ENCODE measurements at regions not wholly inside any gene's neighbourhood (a gene's known extent, or its start where the extent isn't known, plus 50 kb on each side); places are given as distances from the start of the nearest gene placed in this dataset.
"Not testable (repeated sequence)": the region's sequence is repeated elsewhere in the genome, so short reads cannot be mapped to it uniquely, and the experiment has no call there.

DNA sequence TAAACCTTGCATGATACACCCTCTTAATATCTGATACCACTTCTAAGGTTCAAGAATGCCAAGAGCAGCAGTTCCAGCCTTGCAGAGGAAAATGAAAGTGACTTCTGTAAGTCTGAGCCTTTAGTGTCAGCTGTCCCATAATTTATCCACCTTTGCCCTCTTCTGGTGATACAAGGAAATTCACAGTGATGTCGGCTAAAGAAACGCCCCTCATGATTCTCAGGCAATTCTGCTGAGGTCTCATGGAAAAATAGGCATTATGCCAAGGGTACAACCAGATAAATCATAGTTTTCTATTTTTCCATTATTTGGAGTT is 172.2 kb upstream of the CXCL13 start:
- Mint-ChIP-seq H3K27ac (no peak overlapping the region), H3K4me1 (ENCODE audit: low read depth) (peaks cover 3% of the 10 kb centered on the region), H3K36me3 (ENCODE audit: low read depth) (no peaks in the 10 kb centered on the region), H3K4me3 (no peak overlapping the region), H3K27me3 (no peaks in the 10 kb centered on the region), H3K9me3 (no peaks in the 10 kb centered on the region)

DNA sequence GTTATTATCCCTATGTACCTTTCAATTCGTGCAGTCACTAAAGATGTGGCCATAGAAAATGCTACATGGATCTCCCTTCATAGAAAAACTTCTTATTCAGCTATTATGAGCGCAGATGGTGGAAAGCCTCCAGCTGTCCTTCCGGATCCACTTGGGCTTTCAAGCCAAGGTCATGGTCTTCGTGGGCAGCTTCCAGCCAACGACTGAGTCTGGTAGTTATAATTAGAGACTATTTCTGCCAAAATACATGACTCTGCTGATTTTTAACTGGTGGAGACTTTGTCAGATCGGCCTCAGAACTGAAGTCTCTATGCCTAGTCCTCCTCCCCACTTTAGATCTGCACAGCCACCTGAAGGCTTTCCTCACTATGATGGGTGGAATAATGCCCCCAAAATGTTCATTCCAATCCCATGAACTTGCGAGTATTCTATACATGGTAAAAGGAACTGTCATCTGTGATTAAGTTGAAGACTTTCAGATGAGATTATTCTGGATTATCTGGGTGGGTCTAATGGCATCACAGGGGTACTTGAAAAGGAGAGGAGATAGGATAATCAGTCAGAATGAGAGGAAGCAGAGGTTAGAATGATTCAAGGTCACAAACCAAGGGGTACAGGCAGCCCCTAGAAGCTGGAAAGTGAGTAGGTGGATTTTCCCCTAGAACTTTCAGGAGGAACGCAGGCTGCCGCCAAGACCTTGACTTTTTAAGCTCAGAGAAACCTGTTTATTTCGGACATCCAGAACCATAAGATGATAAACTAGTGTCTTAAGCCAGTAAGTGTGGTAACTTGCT is 171.1 kb upstream of the CXCL13 start:
- Mint-ChIP-seq H3K36me3 (ENCODE audit: low read depth) (no peaks in the 10 kb centered on the region), H3K4me1 (ENCODE audit: low read depth) (peaks cover 3% of the 10 kb centered on the region), H3K9me3 (no peaks in the 10 kb centered on the region), H3K27ac (no peak overlapping the region), H3K4me3 (no peak overlapping the region), H3K27me3 (no peaks in the 10 kb centered on the region)

DNA sequence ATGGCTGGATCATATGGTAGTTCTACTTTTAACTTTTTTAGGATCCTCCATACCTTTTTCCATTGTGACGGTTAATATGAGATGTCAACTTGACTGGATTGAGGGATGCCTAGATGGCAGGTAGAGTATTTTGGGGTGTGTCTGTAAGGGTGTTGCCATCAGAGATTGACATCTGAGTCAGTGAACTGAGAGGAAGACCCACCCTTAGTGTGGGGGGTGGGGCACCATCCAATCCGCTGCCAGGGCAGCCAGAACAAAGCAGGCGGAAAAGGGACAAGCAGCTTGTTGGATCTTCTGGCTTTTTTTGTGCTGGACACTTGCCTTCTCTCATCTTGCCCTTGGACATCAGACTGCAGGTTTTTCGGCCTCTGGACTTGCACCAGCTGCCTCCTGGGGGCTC is 168.5 kb upstream of the CXCL13 start:
- no peaks in the 10 kb centered on the region for H3K36me3 Mint-ChIP-seq (ENCODE audit: low read depth)
- H3K9me3 Mint-ChIP-seq, result no peaks in the 10 kb centered on the region
- no peak overlapping the region for H3K4me3 Mint-ChIP-seq
- H3K27me3 Mint-ChIP-seq, result no peaks in the 10 kb centered on the region
- H3K27ac Mint-ChIP-seq, result no peak overlapping the region
- peaks cover 3% of the 10 kb centered on the region for H3K4me1 Mint-ChIP-seq (ENCODE audit: low read depth)

DNA sequence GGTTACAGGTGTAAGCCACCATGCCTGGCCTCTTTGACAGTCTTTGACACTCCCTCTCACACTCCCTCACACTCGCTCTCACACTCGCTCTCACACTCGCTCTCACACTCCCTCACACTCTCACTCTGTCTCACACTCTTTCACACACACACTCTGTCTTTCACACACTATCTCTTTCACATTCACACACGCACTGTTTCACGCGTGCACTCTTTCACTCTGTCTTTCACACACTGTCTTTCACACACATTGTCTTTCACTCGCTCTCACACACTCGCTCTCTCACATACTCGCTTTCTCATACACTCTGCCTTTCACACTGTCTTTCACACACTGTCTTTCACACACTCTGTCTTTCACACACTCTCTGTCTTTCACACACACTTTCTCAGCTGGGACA is 167.1 kb upstream of the CXCL13 start:
- Mint-ChIP-seq H3K4me1 (ENCODE audit: low read depth) (no peaks in the 10 kb centered on the region), H3K27me3 (no peaks in the 10 kb centered on the region)

DNA sequence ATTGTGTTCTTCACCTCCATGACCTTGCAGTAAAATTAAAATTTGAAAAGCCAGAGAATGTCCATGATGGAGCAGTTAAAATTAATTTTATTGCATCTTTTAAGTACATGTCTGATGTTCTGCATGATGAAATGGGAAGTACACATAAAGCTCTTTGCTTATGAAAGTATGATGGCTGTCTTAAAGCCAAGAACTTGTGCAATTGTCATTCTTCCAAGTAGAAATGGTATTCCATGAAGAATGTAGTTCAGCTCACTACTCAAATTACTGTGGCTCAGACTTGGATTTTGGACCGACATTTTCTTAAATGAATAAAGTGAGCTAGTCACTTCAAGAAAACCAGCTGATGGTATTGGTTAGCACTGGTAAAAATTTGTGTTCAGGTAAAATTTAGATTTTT is 161.7 kb upstream of the CXCL13 start:
- Mint-ChIP-seq H3K27me3 (peaks cover 18% of the 10 kb centered on the region), H3K36me3 (ENCODE audit: low read depth) (no peaks in the 10 kb centered on the region), H3K4me1 (ENCODE audit: low read depth) (no peaks in the 10 kb centered on the region), H3K4me3 (no peak overlapping the region), H3K9me3 (no peaks in the 10 kb centered on the region), H3K27ac (no peak overlapping the region)

More for the DNA sequence above, 167.1 kb upstream of the CXCL13 start:
- Mint-ChIP-seq H3K36me3 (ENCODE audit: low read depth) (no peaks in the 10 kb centered on the region), H3K27ac (no peak overlapping the region), H3K4me3 (no peak overlapping the region), H3K9me3 (no peaks in the 10 kb centered on the region)

DNA sequence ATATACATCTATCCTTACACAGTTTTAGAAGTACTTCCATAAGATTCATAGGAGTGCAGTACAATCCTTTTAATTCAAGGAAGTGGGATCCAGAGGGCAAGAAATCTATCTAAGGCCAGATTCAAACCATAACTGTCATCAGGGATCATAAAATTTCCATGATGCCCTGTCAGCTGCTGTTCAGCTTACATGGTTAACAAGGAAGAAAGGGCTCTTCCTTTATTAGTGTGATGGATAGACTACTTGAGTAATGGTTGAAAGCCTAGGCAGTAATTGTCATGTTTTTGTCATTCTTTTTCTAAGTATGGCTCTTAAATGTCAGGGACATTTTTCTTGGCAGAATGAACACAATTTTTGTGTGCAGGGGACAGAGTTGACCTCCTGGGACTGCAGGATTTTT is 159.8 kb upstream of the CXCL13 start:
- H3K27ac Mint-ChIP-seq, result no peak overlapping the region
- H3K4me3 Mint-ChIP-seq, result no peak overlapping the region
- peaks cover 19% of the 10 kb centered on the region for H3K27me3 Mint-ChIP-seq
- H3K9me3 Mint-ChIP-seq, result no peaks in the 10 kb centered on the region
- H3K36me3 Mint-ChIP-seq (ENCODE audit: low read depth), result no peaks in the 10 kb centered on the region
- no peaks in the 10 kb centered on the region for H3K4me1 Mint-ChIP-seq (ENCODE audit: low read depth)

DNA sequence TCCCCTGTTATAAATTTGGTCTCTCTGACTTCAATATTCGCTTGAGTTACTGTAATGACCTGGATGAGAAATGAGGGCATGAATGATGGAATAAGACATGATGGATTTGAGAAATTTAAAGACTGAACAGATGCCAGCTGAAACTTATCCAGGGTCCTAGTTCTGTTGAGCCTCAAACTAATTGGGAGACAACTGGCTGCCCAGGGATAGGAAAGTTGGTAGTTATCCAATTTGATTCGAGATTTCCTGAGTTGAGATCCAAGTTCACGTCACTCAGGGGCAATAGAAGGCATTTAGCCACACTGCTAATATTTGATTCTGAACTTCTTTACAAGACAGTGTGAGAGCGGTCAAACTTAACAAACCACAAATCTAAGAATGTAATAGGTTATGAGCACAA is 159.0 kb upstream of the CXCL13 start:
- Mint-ChIP-seq H3K4me1 (ENCODE audit: low read depth) (no peaks in the 10 kb centered on the region), H3K27ac (no peak overlapping the region), H3K27me3 (peaks cover 19% of the 10 kb centered on the region), H3K4me3 (no peak overlapping the region), H3K9me3 (no peaks in the 10 kb centered on the region), H3K36me3 (ENCODE audit: low read depth) (no peaks in the 10 kb centered on the region)

DNA sequence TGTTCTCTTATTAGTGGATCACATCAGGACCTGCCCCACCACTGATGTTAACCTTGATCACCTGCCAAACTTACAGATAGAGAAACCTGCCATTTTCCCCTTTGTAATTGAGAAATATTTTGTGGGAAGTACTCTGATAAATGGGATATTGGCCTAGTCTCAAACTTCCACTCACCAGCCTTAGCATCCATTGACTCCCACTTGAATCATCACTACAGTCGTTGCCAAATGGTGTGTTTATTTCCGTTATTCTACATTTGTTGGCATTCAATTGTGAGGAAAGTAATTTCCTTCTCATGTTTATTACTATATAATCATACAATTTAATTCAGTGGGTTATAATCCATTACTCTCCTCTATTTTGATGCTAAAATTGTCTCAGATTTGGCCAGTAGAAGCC is 156.4 kb upstream of the CXCL13 start:
- H3K4me1 Mint-ChIP-seq (ENCODE audit: low read depth), result no peaks in the 10 kb centered on the region
- H3K9me3 Mint-ChIP-seq, result no peaks in the 10 kb centered on the region
- no peak overlapping the region for H3K4me3 Mint-ChIP-seq
- no peaks in the 10 kb centered on the region for H3K36me3 Mint-ChIP-seq (ENCODE audit: low read depth)
- H3K27me3 Mint-ChIP-seq, result peaks cover 19% of the 10 kb centered on the region
- no peak overlapping the region for H3K27ac Mint-ChIP-seq

DNA sequence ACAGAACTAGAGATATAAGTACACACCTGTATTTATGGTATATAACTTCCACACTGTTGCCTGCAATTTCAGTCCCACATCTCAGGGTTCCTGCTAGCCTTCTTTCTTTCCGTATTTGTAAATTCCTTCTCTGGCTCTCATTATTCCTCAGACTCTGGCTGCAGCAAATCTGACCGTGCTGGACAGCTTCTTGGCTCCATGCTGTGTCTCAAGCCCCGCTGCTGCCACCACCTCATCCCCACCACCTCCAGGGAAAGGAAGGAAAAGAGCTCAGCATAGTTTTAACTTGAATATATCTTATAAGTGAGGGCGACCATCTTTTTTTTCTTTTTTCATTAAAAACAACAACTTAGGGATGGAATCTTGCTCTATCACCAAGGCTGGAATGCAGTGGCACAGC is 155.6 kb upstream of the CXCL13 start:
- Mint-ChIP-seq H3K27me3 (peaks cover 19% of the 10 kb centered on the region), H3K4me1 (ENCODE audit: low read depth) (no peaks in the 10 kb centered on the region), H3K36me3 (ENCODE audit: low read depth) (no peaks in the 10 kb centered on the region), H3K9me3 (no peaks in the 10 kb centered on the region), H3K27ac (no peak overlapping the region), H3K4me3 (no peak overlapping the region)

DNA sequence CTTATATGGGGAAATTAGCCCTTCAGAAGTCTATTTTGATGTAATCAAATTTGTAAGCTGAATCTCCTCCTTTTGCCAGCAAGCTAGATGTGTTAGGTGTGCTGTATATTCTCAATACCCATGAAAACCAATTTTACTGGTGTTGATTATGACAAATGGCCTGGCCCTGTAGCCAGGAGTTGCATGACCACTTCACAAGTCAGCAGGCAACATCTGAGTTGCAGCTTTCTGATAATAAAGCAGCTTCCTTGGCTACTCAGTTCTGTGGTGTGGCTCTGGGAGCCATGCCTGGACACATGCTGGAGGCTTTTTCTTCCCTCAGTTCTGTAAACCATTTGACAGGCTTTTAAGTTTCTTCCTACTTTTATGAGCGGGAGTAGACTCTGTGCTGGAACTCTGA is 154.1 kb upstream of the CXCL13 start:
- Mint-ChIP-seq H3K4me3 (no peak overlapping the region), H3K27ac (no peak overlapping the region), H3K9me3 (no peaks in the 10 kb centered on the region), H3K27me3 (peaks cover 9% of the 10 kb centered on the region), H3K4me1 (ENCODE audit: low read depth) (no peaks in the 10 kb centered on the region), H3K36me3 (ENCODE audit: low read depth) (no peaks in the 10 kb centered on the region)

DNA sequence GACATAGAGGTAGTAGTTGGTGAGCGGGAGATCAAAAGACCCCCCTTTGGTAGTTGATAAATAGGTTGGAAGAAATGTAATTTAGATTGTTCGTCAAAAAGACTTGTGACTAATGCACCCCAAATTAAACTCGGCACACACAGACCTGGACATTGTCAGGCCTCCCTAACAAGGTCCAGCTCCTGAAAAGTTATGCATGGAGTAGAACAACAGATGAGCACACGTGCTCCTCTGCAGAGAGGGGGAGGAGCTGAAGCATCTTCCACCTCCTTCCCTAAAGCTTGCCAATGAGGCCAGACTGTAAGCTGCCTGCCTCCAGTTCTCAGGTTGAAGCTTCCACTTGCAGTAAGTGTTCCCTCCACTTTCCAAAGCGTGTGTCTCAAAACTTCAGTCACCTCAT is 153.5 kb upstream of the CXCL13 start:
- H3K4me1 Mint-ChIP-seq (ENCODE audit: low read depth); H3K27ac Mint-ChIP-seq: not testable (repeated sequence)

DNA sequence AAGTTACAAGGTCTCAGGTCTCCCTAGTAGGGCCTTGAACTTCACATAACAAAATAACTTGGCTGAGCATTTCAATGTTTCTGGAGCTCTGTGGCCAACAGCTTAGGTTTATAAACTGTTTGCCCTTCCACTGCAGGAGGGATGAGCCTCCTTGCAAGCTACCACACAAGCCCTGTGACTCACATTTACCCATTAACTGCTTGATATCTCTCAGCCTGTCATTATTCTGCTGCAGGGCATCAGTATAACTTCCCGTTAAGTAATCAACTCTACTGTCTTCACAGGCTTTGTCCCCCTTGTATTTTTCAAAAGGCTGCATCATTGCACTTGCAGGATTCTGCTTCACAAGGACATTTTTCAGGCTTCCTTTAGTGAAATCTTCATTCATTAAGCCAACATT is 151.7 kb upstream of the CXCL13 start:
- no peak overlapping the region for H3K27ac Mint-ChIP-seq
- no peaks in the 10 kb centered on the region for H3K36me3 Mint-ChIP-seq (ENCODE audit: low read depth)
- no peak overlapping the region for H3K4me3 Mint-ChIP-seq
- H3K27me3 Mint-ChIP-seq, result peaks cover 1% of the 10 kb centered on the region
- no peaks in the 10 kb centered on the region for H3K9me3 Mint-ChIP-seq
- H3K4me1 Mint-ChIP-seq (ENCODE audit: low read depth), result no peaks in the 10 kb centered on the region

More for the DNA sequence above, 153.5 kb upstream of the CXCL13 start:
- not testable (repeated sequence) for H3K27me3 Mint-ChIP-seq; H3K9me3 Mint-ChIP-seq; H3K4me3 Mint-ChIP-seq; H3K36me3 Mint-ChIP-seq (ENCODE audit: low read depth)

DNA sequence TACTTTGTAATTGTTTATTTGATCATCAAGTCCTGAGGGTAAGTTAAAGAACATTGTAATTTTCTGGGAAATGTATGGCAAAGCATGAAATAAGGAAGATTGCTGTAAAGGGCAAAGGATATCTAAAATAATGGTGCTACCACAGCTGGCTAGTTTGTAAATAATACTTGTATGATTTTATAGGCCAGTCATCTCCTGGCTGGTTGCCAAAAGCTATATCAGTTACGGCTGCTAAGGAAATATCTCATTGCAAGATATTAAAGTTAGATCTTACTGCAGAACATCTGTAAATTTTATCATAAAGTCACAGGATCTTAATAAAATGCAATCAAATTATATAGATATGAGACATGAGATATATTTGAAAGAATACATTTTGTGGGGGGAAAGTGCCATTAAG is 150.8 kb upstream of the CXCL13 start:
- H3K9me3 Mint-ChIP-seq, result no peaks in the 10 kb centered on the region
- no peaks in the 10 kb centered on the region for H3K4me1 Mint-ChIP-seq (ENCODE audit: low read depth)
- no peaks in the 10 kb centered on the region for H3K27me3 Mint-ChIP-seq
- H3K4me3 Mint-ChIP-seq, result no peak overlapping the region
- no peak overlapping the region for H3K27ac Mint-ChIP-seq
- H3K36me3 Mint-ChIP-seq (ENCODE audit: low read depth), result no peaks in the 10 kb centered on the region

DNA sequence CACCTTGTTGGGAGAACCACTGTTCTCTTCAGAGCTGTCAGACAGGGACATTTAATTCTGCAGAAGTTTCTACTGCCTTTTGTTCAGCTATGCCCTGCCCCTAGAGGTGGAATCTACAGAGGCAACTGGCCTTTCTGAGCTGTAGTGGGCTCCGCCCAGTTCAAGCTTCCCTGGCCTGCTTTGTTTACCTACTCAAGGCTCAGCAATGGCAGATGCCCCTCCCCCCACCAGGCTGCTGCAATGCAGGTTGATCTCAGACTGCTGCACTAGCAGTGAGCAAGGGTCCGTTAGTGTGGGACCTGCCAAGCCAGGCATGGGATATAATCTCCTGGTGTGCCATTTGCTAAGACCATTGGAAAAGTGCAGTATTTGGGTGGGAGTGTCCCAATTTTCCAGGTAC is 141.5 kb upstream of the CXCL13 start:
- H3K27ac Mint-ChIP-seq; H3K4me3 Mint-ChIP-seq; H3K36me3 Mint-ChIP-seq (ENCODE audit: low read depth); H3K4me1 Mint-ChIP-seq (ENCODE audit: low read depth): not testable (repeated sequence)
- H3K27me3 Mint-ChIP-seq, result peaks cover 23% of the 10 kb centered on the region
- peaks cover 11% of the 10 kb centered on the region for H3K9me3 Mint-ChIP-seq

DNA sequence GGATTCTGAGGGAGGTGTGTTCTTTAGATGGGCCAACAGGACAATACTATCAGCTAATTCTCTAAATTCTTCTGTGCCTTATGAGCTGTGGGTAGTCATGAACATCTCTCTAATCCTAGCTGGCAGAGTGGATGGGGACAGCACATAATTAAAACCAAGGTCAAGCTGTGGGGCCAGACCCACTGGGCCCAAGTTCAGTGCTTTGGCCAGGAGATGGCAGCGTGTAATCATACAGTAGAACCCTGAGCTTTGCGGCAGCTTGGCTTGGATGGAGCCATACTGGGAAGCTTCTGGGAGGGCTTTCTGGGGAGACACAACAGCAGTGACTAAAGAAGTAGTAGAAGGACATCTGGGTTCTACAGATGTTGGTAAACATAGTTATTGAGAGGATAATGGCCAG is 140.3 kb upstream of the CXCL13 start:
- Mint-ChIP-seq H3K27ac (peak overlapping the region; percentile 60), H3K4me1 (ENCODE audit: low read depth) (no peaks in the 10 kb centered on the region), H3K9me3 (peaks cover 11% of the 10 kb centered on the region), H3K27me3 (peaks cover 23% of the 10 kb centered on the region), H3K4me3 (no peak overlapping the region), H3K36me3 (ENCODE audit: low read depth) (no peaks in the 10 kb centered on the region)

DNA sequence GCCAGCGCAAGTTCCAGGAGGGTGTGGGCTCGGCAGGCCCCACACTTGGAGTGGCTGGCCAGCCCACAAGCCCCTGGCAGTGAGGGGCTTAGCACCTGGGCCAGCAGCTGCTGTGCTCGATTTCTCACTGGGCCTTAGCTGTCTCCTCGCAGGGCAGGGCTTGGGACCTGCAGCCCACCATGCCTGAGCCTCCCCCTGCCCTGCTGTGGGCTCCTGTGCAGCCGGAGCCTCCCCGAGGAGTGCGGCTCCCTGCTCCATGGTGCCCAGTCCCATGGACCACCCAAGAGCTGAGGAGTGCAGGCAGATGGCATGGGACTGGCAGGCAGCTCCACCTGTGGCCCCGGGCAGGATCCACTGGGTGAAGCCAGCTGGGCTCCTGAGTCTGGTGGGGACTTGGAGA is 139.2 kb upstream of the CXCL13 start:
- Mint-ChIP-seq H3K27ac (no peak overlapping the region), H3K4me3 (no peak overlapping the region), H3K4me1 (ENCODE audit: low read depth) (no peaks in the 10 kb centered on the region), H3K27me3 (peaks cover 25% of the 10 kb centered on the region), H3K36me3 (ENCODE audit: low read depth) (no peaks in the 10 kb centered on the region), H3K9me3 (peaks cover 11% of the 10 kb centered on the region)
